HFF-Myc (cell line): ENCODE measurements at regions not wholly inside any gene's neighbourhood (a gene's known extent, or its start where the extent isn't known, plus 50 kb on each side); places are given as distances from the start of the nearest gene placed in this dataset.

ENCODE experiments used
- DNase-seq: peaks from one replicate; pipeline ENCODE4 v3.0.0-alpha.2; 2011; ENCODE audit warnings: low read depth; ENCODE audit errors: extremely low read depth
- H3K4me3 ChIP-seq: replicated peaks from 2 replicates; pipeline ENCODE4 v1.5.1; 2011; ENCODE audit warnings: low read depth, mild to moderate bottlenecking, control low read depth, low read length
- CTCF ChIP-seq: IDR thresholded peaks from 2 replicates; pipeline ENCODE4 v1.5.1; 2012; ENCODE audit warnings: mild to moderate bottlenecking, low read depth, low read length, control low read depth; ENCODE audit errors: missing control alignments

DNA sequence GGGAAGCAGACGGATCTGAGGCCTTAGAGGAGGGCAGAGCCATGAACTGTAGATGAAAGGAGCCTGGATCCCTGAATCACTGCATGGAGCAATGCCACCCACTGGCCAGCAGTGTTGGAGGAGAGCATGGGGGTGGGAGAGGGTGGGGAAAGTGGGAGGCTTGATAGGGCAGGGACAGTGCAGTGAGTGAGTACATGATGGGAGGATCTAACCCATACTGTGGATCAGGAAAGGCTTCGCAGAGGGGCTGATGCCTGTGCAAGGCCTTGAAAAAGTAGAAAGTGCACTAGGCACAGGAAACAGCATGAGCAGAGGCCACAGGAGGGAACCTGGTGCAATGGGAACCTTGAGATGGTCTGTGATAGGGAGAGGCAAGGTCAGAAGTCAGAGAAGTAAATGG is 391.9 kb downstream of the PTPRU start:
- TF ChIP-seq CTCF: no peak
- no peak overlapping the region for H3K4me3 ChIP-seq
- no peak for DNase-seq

- no peak for DNase-seq
- TF ChIP-seq CTCF: no peak
- H3K4me3 ChIP-seq: no peak overlapping the region
Observed at GRCh38 chr1:29626726-29627125, 390.4 kb downstream of the PTPRU start.

GRCh38 chr1:29626066-29626465 is 389.7 kb downstream of the PTPRU start:
- no peak for DNase-seq
- no peak overlapping the region for H3K4me3 ChIP-seq
- no peak for TF ChIP-seq CTCF

DNA sequence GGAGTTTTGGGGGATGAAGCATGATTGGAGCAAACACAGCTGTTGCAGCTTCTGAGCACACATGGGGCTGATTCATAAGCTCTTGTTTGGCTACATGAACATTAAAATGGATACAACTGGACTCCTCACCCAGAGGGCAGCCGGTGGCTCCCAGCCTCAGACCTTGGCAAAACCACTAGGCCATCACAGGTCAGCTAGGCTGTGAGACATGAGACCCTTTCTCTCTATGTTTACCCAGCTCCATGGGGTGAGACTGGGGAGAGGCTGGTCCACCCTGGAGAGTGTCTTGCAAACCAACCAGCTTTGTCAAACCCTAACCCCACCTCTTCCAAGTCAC is 388.7 kb downstream of the PTPRU start:
- no peak overlapping the region for H3K4me3 ChIP-seq
- no peak for DNase-seq
- TF ChIP-seq CTCF: no peak

GRCh38 chr1:29624320-29625083 is 388.2 kb downstream of the PTPRU start:
- TF ChIP-seq CTCF: no peak
- no peak for DNase-seq
- no peak overlapping the region for H3K4me3 ChIP-seq

- TF ChIP-seq CTCF: no peak
- H3K4me3 ChIP-seq: no peak overlapping the region
- DNase-seq: no peak
Observed at GRCh38 chr1:29623501-29623900, 387.2 kb downstream of the PTPRU start.
